Lower lobe of right lung (tissue), 2 donors: ENCODE measurements at regions not wholly inside any gene's neighbourhood (a gene's known extent, or its start where the extent isn't known, plus 50 kb on each side); places are given as distances from the start of the nearest gene placed in this dataset.

Experiments used
- ATAC-seq, 2 donors: fragments of 200-7000 bp; cut with Tn5 transposase; one replicate each; pipeline ENCODE4 v1.9.1; 2020 to 2022; ENCODE audit warnings: mild to moderate bottlenecking in 2 of 2, moderate library complexity in 2 of 2
- DNase-seq: peaks from one replicate; pipeline ENCODE4 v3.0.0-alpha.2; 2020
- H3K27ac ChIP-seq: fragments of 200-600 bp; one replicate; pipeline ENCODE4 v1.8.0; 2022
- H3K27me3 ChIP-seq: fragments of 200-600 bp; one replicate; pipeline ENCODE4 v1.8.0; 2022; ENCODE audit warnings: low read depth
- H3K36me3 ChIP-seq: fragments of 200-600 bp; one replicate; pipeline ENCODE4 v1.8.0; 2022; ENCODE audit warnings: mild to moderate bottlenecking
- H3K4me1 ChIP-seq: fragments of 200-600 bp; one replicate; pipeline ENCODE4 v1.8.0; 2022
- H3K4me3 ChIP-seq: fragments of 200-600 bp; one replicate; pipeline ENCODE4 v1.8.0; 2022; ENCODE audit warnings: mild to moderate bottlenecking
- H3K9me3 ChIP-seq: fragments of 200-600 bp; one replicate; pipeline ENCODE4 v1.8.0; 2022
- CTCF ChIP-seq: fragments of 200-600 bp; IDR thresholded peaks from one replicate; pipeline ENCODE4 v1.8.0; 2022; ENCODE audit warnings: antibody characterized with exemption, mild to moderate bottlenecking
- intact Hi-C: fragments of 100-400 bp; cut with DNase I; formaldehyde crosslinking; loops from one replicate; pipeline ENCODE4 v1.11.0; 2022
- donor health status: DM: no; HTN: yes; CAD: no; lungs with severe emphysema.

GRCh38 chr3:124113485-124113884 lies 121.6 kb upstream of the ROPN1 start:
- no peak for TF ChIP-seq CTCF
- Histone ChIP-seq H3K9me3 (no peaks in the 10 kb centered on the region), H3K27ac (no peak overlapping the region), H3K4me1 (peaks cover 18% of the 10 kb centered on the region), H3K27me3 (no peaks in the 10 kb centered on the region), H3K36me3 (no peaks in the 10 kb centered on the region), H3K4me3 (no peak overlapping the region)
- no peak for ATAC-seq
- intact Hi-C loops, result no loop called here
- no peak for DNase-seq

GRCh38 chr3:124115279-124115678 lies 123.4 kb upstream of the ROPN1 start:
- no peak for DNase-seq
- no peak for ATAC-seq
- Histone ChIP-seq H3K27me3 (no peaks in the 10 kb centered on the region), H3K27ac (peak overlapping the region; percentile 34), H3K36me3 (no peaks in the 10 kb centered on the region), H3K4me1 (peaks cover 26% of the 10 kb centered on the region), H3K4me3 (no peak overlapping the region), H3K9me3 (no peaks in the 10 kb centered on the region)
- intact Hi-C loops, result no loop called here
- TF ChIP-seq CTCF, result no peak

- Histone ChIP-seq H3K4me1 (peaks cover 26% of the 10 kb centered on the region), H3K4me3 (no peak overlapping the region), H3K36me3 (no peaks in the 10 kb centered on the region), H3K9me3 (no peaks in the 10 kb centered on the region), H3K27ac (peak overlapping the region; percentile 34), H3K27me3 (no peaks in the 10 kb centered on the region)
- TF ChIP-seq CTCF, result no peak
- DNase-seq (no peak), ATAC-seq (peak; percentile 42 to 43)
- intact Hi-C loops, result no loop called here
These were observed 124.0 kb upstream of the ROPN1 start for GRCh38 chr3:124115956-124116355.

- Histone ChIP-seq H3K27me3 (no peaks in the 10 kb centered on the region), H3K4me1 (peaks cover 26% of the 10 kb centered on the region), H3K4me3 (no peak overlapping the region), H3K36me3 (no peaks in the 10 kb centered on the region), H3K9me3 (no peaks in the 10 kb centered on the region), H3K27ac (peak overlapping the region; percentile 32)
- DNase-seq, result no peak
- intact Hi-C loops, result no loop called here
- no peak for TF ChIP-seq CTCF
- no peak for ATAC-seq
These were observed 125.0 kb upstream of the ROPN1 start for GRCh38 chr3:124116906-124117305.

GRCh38 chr3:124117486-124117885 lies 125.6 kb upstream of the ROPN1 start:
- no peak overlapping the region for H3K27ac ChIP-seq
- ATAC-seq, result no peak
- no peak for DNase-seq
- intact Hi-C loops, result no loop called here
- no peak for TF ChIP-seq CTCF
- H3K4me1 ChIP-seq, result peaks cover 26% of the 10 kb centered on the region
- H3K36me3 ChIP-seq, result no peaks in the 10 kb centered on the region
- H3K4me3 ChIP-seq, result no peak overlapping the region
- H3K9me3 ChIP-seq, result no peaks in the 10 kb centered on the region
- no peaks in the 10 kb centered on the region for H3K27me3 ChIP-seq

- intact Hi-C loops, result no loop called here
These were observed 126.5 kb upstream of the ROPN1 start for GRCh38 chr3:124118397-124118796.

More at GRCh38 chr3:124118397-124118796, 126.5 kb upstream of the ROPN1 start:
- no peak for ATAC-seq
- Histone ChIP-seq H3K4me3 (no peak overlapping the region), H3K27me3 (no peaks in the 10 kb centered on the region), H3K36me3 (no peaks in the 10 kb centered on the region), H3K9me3 (no peaks in the 10 kb centered on the region), H3K27ac (no peak overlapping the region), H3K4me1 (peaks cover 26% of the 10 kb centered on the region)
- no peak for DNase-seq
- no peak for TF ChIP-seq CTCF
